ENCODE measurements at regions not wholly inside any gene's neighbourhood (a gene's known extent, or its start where the extent isn't known, plus 50 kb on each side); places are given as distances from the start of the nearest gene placed in this dataset.
"Not testable (repeated sequence)": the region's sequence is repeated elsewhere in the genome, so short reads cannot be mapped to it uniquely, and the experiment has no call there.

- H4K20me1 ChIP-seq (ENCODE audit: insufficient read depth, low read length), result no peaks in the 10 kb centered on the region
Observed at GRCh38 chr18:22745966-22746365, 187.2 kb upstream of the RBBP8 start.

GRCh38 chr18:22752014-22752413, 181.1 kb upstream of the RBBP8 start:
- H3F3A ChIP-seq (ENCODE audit: insufficient read depth, low read length), result peaks cover 14% of the 10 kb centered on the region
- H3K4me2 ChIP-seq (ENCODE audit: low read depth, low read length), result no peak overlapping the region
- H3K9me2 ChIP-seq (replicated peaks; ENCODE audit: insufficient read depth, low read length), result no peaks in the 10 kb centered on the region
- H3K4me3 ChIP-seq (ENCODE audit: low read length), result no peak overlapping the region
- H3K9me3 ChIP-seq (replicated peaks; ENCODE audit: insufficient read depth, low read length), result no peaks in the 10 kb centered on the region
- no peaks in the 10 kb centered on the region for H4K20me1 ChIP-seq (ENCODE audit: insufficient read depth, low read length)
- TF ChIP-seq, protein P1, sequence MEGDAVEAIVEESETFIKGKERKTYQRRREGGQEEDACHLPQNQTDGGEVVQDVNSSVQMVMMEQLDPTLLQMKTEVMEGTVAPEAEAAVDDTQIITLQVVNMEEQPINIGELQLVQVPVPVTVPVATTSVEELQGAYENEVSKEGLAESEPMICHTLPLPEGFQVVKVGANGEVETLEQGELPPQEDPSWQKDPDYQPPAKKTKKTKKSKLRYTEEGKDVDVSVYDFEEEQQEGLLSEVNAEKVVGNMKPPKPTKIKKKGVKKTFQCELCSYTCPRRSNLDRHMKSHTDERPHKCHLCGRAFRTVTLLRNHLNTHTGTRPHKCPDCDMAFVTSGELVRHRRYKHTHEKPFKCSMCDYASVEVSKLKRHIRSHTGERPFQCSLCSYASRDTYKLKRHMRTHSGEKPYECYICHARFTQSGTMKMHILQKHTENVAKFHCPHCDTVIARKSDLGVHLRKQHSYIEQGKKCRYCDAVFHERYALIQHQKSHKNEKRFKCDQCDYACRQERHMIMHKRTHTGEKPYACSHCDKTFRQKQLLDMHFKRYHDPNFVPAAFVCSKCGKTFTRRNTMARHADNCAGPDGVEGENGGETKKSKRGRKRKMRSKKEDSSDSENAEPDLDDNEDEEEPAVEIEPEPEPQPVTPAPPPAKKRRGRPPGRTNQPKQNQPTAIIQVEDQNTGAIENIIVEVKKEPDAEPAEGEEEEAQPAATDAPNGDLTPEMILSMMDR (IDR thresholded peaks at IDR 0.05; ENCODE audit: low read length), result no peak
- TF ChIP-seq EZH2phosphoT487 (IDR thresholded peaks at IDR 0.05; ENCODE audit: low read length) (no peak), EZH2 (optimal IDR thresholded peaks at IDR 0.05; ENCODE audit: low read depth, low read length) (no peak)
- no peak overlapping the region for H2AFZ ChIP-seq (ENCODE audit: low read length)
- no peaks in the 10 kb centered on the region for H3K27me3 ChIP-seq (replicated peaks; ENCODE audit: insufficient read depth, low read length)
- H3K36me3 ChIP-seq (replicated peaks; ENCODE audit: insufficient read depth, low read length), result no peaks in the 10 kb centered on the region
- no peaks in the 10 kb centered on the region for H3K79me2 ChIP-seq (ENCODE audit: low read length)
- H3K4me1 ChIP-seq (ENCODE audit: low read length), result peaks cover 31% of the 10 kb centered on the region
- H3K27ac ChIP-seq (ENCODE audit: low read length), result no peak overlapping the region
- no peak for DNase-seq
- no peak overlapping the region for H3K9ac ChIP-seq (ENCODE audit: low read length)

More at GRCh38 chr18:22745966-22746365, 187.2 kb upstream of the RBBP8 start:
- no peaks in the 10 kb centered on the region; the same call in 1 of the 2 replicates for H3K9me3 ChIP-seq (replicated peaks; ENCODE audit: insufficient read depth, low read length)
- no peak overlapping the region for H3K9ac ChIP-seq (ENCODE audit: low read length)
- H3K79me2 ChIP-seq (ENCODE audit: low read length), result no peaks in the 10 kb centered on the region
- H3K27ac ChIP-seq (ENCODE audit: low read length), result no peak overlapping the region
- peaks cover 15% of the 10 kb centered on the region for H3K4me1 ChIP-seq (ENCODE audit: low read length)
- no peak overlapping the region for H2AFZ ChIP-seq (ENCODE audit: low read length)
- H3K4me3 ChIP-seq (ENCODE audit: low read length), result no peak overlapping the region
- TF ChIP-seq EZH2 (optimal IDR thresholded peaks at IDR 0.05; ENCODE audit: low read depth, low read length), result no peak
- TF ChIP-seq, protein P1 (IDR thresholded peaks at IDR 0.05; ENCODE audit: low read length), result no peak
- no peak for TF ChIP-seq EZH2phosphoT487 (IDR thresholded peaks at IDR 0.05; ENCODE audit: low read length)
- peaks cover 5% of the 10 kb centered on the region for H3F3A ChIP-seq (ENCODE audit: insufficient read depth, low read length)
- no peak for DNase-seq
- H3K9me2 ChIP-seq (replicated peaks; ENCODE audit: insufficient read depth, low read length), result no peaks in the 10 kb centered on the region
- H3K4me2 ChIP-seq (ENCODE audit: low read depth, low read length), result no peak overlapping the region
- no peaks in the 10 kb centered on the region for H3K27me3 ChIP-seq (replicated peaks; ENCODE audit: insufficient read depth, low read length)
- no peaks in the 10 kb centered on the region for H3K36me3 ChIP-seq (replicated peaks; ENCODE audit: insufficient read depth, low read length)

- Histone ChIP-seq H3K9me3 (replicated peaks; ENCODE audit: insufficient read depth, low read length) (no peaks in the 10 kb centered on the region), H3K4me3 (ENCODE audit: low read length) (no peak overlapping the region), H3K27ac (ENCODE audit: low read length) (peak overlapping the region; percentile 71; the same call in 1 of the 2 replicates), H3K79me2 (ENCODE audit: low read length) (no peaks in the 10 kb centered on the region), H3K36me3 (replicated peaks; ENCODE audit: insufficient read depth, low read length) (no peaks in the 10 kb centered on the region), H3K9me2 (replicated peaks; ENCODE audit: insufficient read depth, low read length) (no peaks in the 10 kb centered on the region), H3K27me3 (replicated peaks; ENCODE audit: insufficient read depth, low read length) (no peaks in the 10 kb centered on the region), H3F3A (ENCODE audit: insufficient read depth, low read length) (peaks cover 14% of the 10 kb centered on the region), H3K4me1 (ENCODE audit: low read length) (peaks cover 31% of the 10 kb centered on the region), H4K20me1 (ENCODE audit: insufficient read depth, low read length) (no peaks in the 10 kb centered on the region), H3K9ac (ENCODE audit: low read length) (no peak overlapping the region), H2AFZ (ENCODE audit: low read length) (no peak overlapping the region), H3K4me2 (ENCODE audit: low read depth, low read length) (peak overlapping the region; percentile 29)
- peak; percentile 94 for DNase-seq
- TF ChIP-seq, protein P1 (IDR thresholded peaks at IDR 0.05; ENCODE audit: low read length), result no peak
- TF ChIP-seq EZH2phosphoT487 (IDR thresholded peaks at IDR 0.05; ENCODE audit: low read length) (no peak), EZH2 (optimal IDR thresholded peaks at IDR 0.05; ENCODE audit: low read depth, low read length) (no peak)
Observed at GRCh38 chr18:22753130-22753831, 179.8 kb upstream of the RBBP8 start.

DNA sequence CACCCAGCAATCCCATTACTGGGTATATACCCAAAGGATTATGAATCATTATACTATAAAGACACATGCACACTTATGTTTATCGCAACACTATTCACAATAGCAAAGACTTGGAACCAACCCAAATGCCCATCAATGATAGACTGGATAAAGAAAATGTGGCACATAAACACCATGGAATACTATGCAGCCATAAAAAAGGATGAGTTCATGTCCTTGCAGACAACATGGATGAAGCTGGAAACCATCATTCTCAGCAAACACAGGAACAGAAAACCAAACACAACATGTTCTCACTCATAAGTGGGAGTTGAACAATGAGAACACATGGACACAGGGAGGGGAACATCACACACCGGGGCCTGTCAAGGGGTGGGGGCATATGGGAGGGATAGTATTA, 169.1 kb upstream of the RBBP8 start:
- not testable (repeated sequence) for H3K79me2 ChIP-seq (ENCODE audit: low read length); H3K4me2 ChIP-seq (ENCODE audit: low read depth, low read length); H3K4me1 ChIP-seq (ENCODE audit: low read length); H3F3A ChIP-seq (ENCODE audit: insufficient read depth, low read length); H3K9ac ChIP-seq (ENCODE audit: low read length); H3K9me2 ChIP-seq (replicated peaks; ENCODE audit: insufficient read depth, low read length); H4K20me1 ChIP-seq (ENCODE audit: insufficient read depth, low read length); H3K4me3 ChIP-seq (ENCODE audit: low read length); H2AFZ ChIP-seq (ENCODE audit: low read length); H3K27ac ChIP-seq (ENCODE audit: low read length); H3K9me3 ChIP-seq (replicated peaks; ENCODE audit: insufficient read depth, low read length); H3K27me3 ChIP-seq (replicated peaks; ENCODE audit: insufficient read depth, low read length); DNase-seq; H3K36me3 ChIP-seq (replicated peaks; ENCODE audit: insufficient read depth, low read length)

All from MM.1S (cell line).